ENCODE measurements at regions not wholly inside any gene's neighbourhood (a gene's known extent, or its start where the extent isn't known, plus 50 kb on each side); places are given as distances from the start of the nearest gene placed in this dataset.

DNA sequence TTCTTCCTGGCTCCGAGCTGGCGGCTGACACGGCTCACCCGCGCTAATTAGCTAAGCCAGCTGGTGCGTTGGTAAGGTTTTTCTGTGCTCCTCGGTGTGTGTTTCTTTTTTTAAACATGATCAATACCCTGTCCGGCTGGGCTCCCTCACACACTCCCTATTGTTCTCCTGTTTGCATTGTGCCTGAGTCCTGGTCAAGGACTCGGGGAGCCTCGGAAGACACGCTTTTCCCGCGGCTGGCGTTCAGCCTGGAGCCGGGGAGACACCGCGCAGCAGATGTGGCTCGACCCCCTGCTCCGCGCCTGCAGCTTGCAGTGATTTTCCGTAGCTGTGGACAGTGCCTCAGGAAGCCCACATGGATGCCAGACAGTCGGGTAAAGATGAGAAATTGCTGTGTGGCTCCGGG is 454.9 kb upstream of the CADM1 start:
- TF ChIP-seq POLR2AphosphoS5 (IDR thresholded peaks at IDR 0.05; ENCODE audit: low read depth, low read length) (no peak), SIN3A (IDR thresholded peaks at IDR 0.05; ENCODE audit: borderline replicate concordance, insufficient read depth, low read depth, low read length) (no peak)
- TF ChIP-seq, protein P1, sequence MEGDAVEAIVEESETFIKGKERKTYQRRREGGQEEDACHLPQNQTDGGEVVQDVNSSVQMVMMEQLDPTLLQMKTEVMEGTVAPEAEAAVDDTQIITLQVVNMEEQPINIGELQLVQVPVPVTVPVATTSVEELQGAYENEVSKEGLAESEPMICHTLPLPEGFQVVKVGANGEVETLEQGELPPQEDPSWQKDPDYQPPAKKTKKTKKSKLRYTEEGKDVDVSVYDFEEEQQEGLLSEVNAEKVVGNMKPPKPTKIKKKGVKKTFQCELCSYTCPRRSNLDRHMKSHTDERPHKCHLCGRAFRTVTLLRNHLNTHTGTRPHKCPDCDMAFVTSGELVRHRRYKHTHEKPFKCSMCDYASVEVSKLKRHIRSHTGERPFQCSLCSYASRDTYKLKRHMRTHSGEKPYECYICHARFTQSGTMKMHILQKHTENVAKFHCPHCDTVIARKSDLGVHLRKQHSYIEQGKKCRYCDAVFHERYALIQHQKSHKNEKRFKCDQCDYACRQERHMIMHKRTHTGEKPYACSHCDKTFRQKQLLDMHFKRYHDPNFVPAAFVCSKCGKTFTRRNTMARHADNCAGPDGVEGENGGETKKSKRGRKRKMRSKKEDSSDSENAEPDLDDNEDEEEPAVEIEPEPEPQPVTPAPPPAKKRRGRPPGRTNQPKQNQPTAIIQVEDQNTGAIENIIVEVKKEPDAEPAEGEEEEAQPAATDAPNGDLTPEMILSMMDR (IDR thresholded peaks at IDR 0.05): no peak
